ENCODE measurements at regions not wholly inside any gene's neighbourhood (a gene's known extent, or its start where the extent isn't known, plus 50 kb on each side); places are given as distances from the start of the nearest gene placed in this dataset.
A peak's percentile ranks its signal among the peaks of the same experiment; 100 is the strongest.

DNA sequence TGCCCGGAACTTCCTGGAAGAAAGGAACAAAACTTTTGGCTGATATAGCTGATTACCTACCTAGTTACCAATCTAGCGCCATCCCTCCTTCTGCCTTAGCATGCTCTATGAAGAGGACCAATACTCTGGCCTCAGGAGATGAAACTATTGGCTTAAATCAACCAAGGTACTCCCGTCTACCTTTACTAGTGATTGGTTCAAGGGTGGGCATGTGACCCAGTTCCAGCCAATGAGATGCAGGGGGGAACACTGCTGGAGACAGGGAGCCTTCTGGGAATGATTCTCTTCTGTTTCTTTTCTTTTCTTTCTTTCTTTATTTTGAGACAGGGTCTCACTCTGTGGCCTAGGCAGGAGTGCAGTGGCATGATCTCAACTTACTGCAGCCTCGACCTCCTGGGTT, 72.6 kb upstream of the CCDC167 start:
- no peak overlapping the region for H3K27ac Mint-ChIP-seq
- H3K27me3 Mint-ChIP-seq, result peaks cover 39% of the 10 kb centered on the region
- no peak for DNase-seq (ENCODE audit: extremely low spot score, unreplicated experiment)
- TF ChIP-seq, protein P1, sequence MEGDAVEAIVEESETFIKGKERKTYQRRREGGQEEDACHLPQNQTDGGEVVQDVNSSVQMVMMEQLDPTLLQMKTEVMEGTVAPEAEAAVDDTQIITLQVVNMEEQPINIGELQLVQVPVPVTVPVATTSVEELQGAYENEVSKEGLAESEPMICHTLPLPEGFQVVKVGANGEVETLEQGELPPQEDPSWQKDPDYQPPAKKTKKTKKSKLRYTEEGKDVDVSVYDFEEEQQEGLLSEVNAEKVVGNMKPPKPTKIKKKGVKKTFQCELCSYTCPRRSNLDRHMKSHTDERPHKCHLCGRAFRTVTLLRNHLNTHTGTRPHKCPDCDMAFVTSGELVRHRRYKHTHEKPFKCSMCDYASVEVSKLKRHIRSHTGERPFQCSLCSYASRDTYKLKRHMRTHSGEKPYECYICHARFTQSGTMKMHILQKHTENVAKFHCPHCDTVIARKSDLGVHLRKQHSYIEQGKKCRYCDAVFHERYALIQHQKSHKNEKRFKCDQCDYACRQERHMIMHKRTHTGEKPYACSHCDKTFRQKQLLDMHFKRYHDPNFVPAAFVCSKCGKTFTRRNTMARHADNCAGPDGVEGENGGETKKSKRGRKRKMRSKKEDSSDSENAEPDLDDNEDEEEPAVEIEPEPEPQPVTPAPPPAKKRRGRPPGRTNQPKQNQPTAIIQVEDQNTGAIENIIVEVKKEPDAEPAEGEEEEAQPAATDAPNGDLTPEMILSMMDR (conservative IDR thresholded peaks at IDR 0.05), result no peak
- H3K36me3 Mint-ChIP-seq, result no peaks in the 10 kb centered on the region
- H3K4me3 Mint-ChIP-seq, result no peak overlapping the region
- peaks cover 31% of the 10 kb centered on the region for H3K4me1 Mint-ChIP-seq (ENCODE audit: unreplicated experiment)
- no peaks in the 10 kb centered on the region for H3K9me3 Mint-ChIP-seq

DNA sequence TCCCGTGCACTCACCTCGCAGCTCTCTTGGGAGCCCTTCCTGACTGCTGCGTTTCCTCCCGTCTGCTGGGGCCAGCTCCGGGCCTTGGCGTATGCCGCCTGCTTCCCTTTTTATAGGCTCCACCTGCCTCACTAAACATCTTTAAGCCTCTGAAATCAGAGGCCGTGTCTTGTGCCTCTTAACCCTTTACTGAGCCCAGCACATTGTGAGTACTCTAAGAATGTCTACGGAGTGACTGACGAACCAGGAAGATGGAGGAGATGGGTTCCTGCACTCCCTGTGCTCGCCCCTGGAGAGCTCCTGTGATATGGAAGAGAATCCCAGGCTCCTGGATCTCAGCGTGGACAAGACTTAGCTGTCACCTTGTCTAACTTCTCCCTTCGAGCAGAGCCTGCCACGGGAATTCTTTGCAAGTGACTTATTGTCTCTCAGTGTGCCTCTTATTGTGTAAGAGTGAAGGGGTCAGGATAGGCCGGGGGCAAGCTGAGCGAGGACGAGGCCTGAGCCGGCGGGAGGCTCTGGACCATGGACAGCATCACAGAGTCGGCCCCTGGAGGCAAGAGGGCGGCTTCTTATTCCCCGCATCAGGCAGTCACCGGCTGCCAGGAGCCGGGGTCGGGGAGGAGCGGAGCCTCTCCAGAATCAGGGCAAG, 70.9 kb upstream of the CCDC167 start:
- DNase-seq (ENCODE audit: extremely low spot score, unreplicated experiment), result no peak
- Mint-ChIP-seq H3K4me3 (no peak overlapping the region), H3K9me3 (no peaks in the 10 kb centered on the region), H3K27ac (no peak overlapping the region), H3K27me3 (peaks cover 46% of the 10 kb centered on the region), H3K36me3 (no peaks in the 10 kb centered on the region), H3K4me1 (ENCODE audit: unreplicated experiment) (peaks cover 32% of the 10 kb centered on the region)
- TF ChIP-seq, protein P1 (conservative IDR thresholded peaks at IDR 0.05), result no peak

DNA sequence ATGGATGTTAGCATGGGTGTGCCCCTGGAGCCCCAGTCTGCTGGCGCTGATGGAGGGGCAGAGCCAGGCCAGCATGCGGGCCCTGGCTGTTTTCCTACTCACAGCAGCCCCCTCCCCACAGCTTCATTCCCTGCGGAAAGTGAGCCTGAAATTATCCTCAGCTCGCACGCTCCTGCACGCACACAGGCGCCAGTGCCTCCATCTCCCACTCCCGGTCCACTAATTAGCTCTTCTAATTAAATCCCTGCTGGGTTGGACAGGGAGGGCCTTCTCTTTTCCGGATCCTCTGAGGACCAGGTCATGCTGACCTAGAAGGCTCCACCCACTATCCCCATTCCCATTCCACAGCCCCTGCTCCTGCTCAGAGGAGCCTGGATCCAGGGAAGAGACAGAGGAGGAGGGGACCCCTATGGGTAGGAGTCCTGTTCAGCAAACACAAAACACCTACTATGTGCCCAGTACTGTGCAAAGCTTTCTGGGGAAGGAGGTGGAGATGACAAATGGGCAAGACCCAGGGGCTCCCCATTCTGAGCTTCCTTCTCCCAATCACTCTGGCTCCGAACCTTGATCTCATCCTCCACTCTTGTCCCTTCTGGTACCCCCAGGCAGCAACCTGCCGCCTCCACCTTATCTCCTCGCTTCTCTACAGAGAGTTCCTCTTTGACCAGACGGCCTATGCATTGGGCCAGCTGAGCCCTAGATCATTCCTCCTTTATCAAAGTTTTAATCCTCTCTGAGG, 70.2 kb upstream of the CCDC167 start:
- H3K9me3 Mint-ChIP-seq, result no peaks in the 10 kb centered on the region
- no peak for DNase-seq (ENCODE audit: extremely low spot score, unreplicated experiment)
- no peaks in the 10 kb centered on the region for H3K36me3 Mint-ChIP-seq
- peaks cover 35% of the 10 kb centered on the region for H3K4me1 Mint-ChIP-seq (ENCODE audit: unreplicated experiment)
- TF ChIP-seq, protein P1 (conservative IDR thresholded peaks at IDR 0.05), result no peak
- no peak overlapping the region for H3K4me3 Mint-ChIP-seq
- peaks cover 51% of the 10 kb centered on the region for H3K27me3 Mint-ChIP-seq
- H3K27ac Mint-ChIP-seq, result no peak overlapping the region

DNA sequence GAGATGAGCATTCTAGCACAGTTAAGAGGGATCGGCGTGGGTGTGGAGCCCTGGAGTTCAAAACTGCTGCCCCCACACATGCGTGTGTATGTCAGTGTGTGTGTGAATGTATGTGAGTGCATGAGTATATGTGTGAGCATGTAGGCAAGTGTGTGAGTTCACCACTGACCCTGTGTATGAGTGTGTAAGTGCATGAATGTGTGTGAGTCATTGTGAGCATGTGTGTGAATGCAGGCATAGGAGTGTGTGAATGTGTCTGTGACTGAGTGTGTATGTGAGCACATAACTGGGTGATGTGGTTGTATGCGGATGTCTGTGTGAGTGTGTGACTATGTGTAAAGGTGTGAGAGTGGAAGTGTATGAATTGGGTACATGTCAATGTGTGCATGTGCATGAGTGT, 69.6 kb upstream of the CCDC167 start:
- TF ChIP-seq, protein P1 (conservative IDR thresholded peaks at IDR 0.05), result no peak
- no peak overlapping the region for H3K27ac Mint-ChIP-seq
- peaks cover 41% of the 10 kb centered on the region for H3K4me1 Mint-ChIP-seq (ENCODE audit: unreplicated experiment)
- H3K27me3 Mint-ChIP-seq, result peaks cover 54% of the 10 kb centered on the region
- no peaks in the 10 kb centered on the region for H3K9me3 Mint-ChIP-seq
- no peak overlapping the region for H3K4me3 Mint-ChIP-seq
- no peak for DNase-seq (ENCODE audit: extremely low spot score, unreplicated experiment)
- H3K36me3 Mint-ChIP-seq, result no peaks in the 10 kb centered on the region

DNA sequence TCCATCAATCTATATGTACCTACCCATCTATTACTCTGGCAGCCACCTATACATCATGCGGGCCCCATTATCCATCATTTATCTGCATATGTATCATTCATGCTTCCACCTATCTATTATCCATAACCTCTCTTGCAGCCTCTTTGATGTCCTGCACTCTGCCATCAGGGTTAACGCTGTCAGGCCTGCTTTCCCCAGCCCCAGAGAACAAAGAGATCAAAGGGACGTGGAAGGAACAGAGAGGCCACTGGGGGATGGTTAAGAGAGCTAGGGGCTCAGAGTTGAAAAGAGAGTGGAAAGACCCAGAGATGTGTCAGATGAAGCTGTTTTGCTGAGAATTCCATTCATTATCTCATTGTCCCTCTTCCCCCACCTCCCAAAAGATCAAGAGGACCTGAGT, 67.3 kb upstream of the CCDC167 start:
- no peak overlapping the region for H3K27ac Mint-ChIP-seq
- TF ChIP-seq, protein P1 (conservative IDR thresholded peaks at IDR 0.05), result no peak
- peaks cover 51% of the 10 kb centered on the region for H3K4me1 Mint-ChIP-seq (ENCODE audit: unreplicated experiment)
- no peaks in the 10 kb centered on the region for H3K36me3 Mint-ChIP-seq
- peak overlapping the region; percentile 64 for H3K4me3 Mint-ChIP-seq
- no peak for DNase-seq (ENCODE audit: extremely low spot score, unreplicated experiment)
- no peaks in the 10 kb centered on the region for H3K9me3 Mint-ChIP-seq
- peaks cover 60% of the 10 kb centered on the region for H3K27me3 Mint-ChIP-seq
